ENCODE measurements at regions not wholly inside any gene's neighbourhood (a gene's known extent, or its start where the extent isn't known, plus 50 kb on each side); places are given as distances from the start of the nearest gene placed in this dataset.

DNA sequence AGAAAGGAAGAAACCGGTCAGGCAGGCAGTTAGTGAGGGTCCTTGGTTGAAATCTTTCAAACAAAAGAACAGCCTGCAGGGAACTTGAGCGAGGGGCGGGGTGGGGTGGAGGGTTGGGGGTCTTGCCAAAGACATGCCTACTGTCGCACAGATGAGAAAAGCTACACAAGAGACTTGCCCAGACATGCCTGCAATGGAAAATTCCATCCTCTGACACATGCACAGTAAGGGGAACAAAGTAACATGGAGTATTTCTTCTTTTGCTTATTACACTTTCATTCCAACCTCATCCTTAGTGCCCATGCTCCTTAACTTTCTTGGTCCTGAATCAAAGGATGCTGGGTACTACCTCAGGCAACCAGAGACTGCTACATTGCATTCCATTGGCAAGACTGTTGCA, 1491.2 kb downstream of the STIM2 start:
- no peak for DNase-seq

DNA sequence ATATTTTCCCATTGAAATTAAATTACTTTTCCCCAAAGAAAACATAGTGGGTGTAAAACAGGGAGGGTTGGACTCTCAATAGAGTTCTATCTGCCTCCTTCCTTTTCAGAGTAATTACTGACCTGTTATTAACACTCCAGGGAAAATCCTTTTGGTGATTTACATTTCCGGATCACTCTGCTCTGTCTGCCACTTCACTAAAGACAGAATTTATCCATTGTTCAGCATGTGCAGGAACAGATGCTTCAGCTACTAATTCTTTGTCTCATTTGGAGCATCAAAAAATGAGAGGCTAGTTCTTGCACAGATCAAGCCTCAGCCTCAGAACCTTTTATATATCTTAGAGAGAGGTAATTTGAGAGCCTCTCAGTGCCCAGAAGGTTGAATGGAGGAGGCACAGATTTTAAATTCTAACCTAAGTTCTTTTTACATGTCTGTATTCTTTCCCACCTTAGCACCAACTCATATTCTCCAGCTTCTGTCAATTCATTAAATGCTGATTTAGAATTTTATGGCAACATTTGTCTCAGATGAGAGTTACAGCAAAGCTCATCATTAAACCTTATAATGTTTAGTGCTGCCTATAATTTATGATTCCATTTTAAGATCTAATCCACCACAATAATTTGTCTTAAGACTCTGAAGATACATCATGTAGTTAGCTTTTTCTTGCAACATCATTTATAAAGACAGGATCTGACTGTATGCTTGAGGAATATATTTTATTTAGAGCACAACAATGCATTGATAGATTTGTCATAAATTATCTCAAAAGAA, 1494.4 kb downstream of the STIM2 start:
- DNase-seq, result no peak

DNA sequence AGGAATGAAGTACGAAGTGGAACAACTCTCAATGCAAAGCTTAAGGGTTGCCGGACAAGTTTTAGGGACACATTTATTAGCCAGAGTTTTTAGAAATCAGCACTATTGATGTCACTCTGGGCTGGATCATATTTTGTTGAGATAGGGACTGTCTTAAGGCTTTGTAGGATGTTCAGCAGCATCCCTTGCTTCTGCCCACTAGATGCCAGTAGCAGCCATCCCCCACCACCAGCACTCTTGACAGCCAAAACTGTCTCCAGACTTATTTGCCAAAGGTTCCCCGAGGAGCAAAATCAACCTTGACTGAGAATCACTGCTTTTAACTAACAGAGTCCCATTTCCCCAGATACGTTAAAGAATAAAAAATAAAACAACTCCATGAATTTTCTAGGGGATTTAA, 1497.3 kb downstream of the STIM2 start:
- DNase-seq, result no peak

DNA sequence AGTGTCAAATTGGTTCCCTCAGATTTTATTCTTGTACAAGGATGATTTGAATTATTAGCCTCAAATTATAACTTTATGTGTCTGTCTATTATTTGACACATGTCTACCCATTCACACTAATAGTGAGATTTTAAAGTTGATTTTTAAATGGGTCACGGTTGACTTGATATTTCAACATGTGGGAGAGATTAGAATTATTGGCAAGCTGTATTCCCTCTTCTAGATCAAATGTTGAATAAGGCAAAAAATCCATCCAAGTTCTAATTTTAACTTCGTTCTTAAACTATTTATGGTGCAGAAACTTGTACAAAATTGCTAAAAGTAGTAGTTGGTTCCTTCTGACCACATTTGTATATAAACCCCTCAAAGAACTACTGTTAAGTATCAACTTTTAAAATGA, 1498.0 kb downstream of the STIM2 start:
- DNase-seq, result no peak

DNA sequence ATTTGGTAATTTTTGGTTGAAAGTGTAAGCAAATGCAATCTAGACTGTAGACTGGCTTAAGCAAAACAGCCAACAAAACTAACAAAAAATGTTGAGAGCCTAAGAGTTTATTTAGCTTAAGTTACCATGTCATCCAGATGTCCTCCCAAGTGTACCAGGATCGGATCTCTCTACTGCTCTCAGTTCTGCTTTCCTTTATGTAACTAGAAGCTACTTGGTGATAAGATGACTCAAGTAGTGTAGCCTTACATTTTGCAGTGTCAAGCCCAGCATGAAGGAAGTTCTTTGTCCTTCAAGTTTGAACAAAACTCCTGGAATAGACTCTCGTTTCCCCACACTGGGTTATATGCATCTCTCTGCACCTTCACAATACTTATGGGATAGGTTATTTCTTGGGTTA, 1500.0 kb downstream of the STIM2 start:
- no peak for DNase-seq

DNA sequence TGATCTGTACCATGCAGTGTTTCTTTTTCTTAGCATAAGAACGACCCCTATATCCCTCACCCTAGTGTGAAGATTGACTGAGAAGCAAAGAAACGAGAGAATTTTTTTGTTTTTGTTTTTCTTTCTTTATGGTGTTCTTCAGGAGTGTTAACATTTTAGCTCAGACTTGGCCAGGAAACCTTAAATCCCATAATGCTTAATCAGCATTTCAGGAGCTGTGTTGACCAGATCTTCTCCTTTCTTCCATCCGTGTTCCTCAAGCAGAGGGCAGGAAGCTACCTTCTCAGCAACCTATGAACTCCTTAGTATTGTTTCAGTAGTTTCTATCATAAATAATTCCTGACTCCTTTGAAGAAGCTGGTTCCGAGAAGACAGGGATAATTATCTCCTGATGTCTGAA, 1501.5 kb downstream of the STIM2 start:
- DNase-seq, result no peak

DNA sequence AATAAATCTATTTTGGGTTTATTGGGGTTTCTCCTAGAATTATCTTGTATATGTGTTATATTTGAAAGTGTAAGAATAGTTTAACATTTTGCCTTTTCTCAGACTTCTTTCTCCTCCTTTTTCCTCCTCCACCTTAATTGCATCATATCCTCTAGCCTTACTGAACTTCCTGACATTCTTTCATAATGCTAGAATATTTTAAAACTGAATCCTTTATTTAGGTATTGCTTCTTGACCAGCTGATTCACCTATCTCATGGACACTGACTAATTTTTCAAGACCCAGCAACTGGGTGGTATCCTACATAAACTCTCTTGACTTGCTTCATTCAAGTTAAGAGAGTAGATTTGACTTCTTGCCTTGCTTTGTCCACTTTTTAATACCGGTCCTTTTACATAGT, 1508.9 kb downstream of the STIM2 start:
- no peak for DNase-seq

DNA sequence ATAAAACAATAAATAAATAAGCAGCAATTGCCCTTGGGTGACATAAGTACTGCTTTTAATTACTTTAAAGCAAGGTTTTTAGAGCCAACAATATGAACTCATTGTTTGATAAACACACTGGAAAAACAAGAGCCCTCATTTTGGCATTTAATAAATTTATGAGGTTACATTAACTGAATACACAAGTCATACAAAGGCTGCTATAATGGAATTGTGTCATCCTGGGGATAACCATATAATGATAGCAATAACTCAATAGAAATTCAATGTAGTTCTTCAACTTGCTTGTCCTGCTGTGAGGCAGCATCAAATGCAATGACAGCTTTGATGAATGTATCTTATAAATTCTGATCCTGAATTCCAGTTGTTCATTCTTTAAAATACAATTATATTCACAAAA, 1512.5 kb downstream of the STIM2 start:
- no peak for DNase-seq

DNA sequence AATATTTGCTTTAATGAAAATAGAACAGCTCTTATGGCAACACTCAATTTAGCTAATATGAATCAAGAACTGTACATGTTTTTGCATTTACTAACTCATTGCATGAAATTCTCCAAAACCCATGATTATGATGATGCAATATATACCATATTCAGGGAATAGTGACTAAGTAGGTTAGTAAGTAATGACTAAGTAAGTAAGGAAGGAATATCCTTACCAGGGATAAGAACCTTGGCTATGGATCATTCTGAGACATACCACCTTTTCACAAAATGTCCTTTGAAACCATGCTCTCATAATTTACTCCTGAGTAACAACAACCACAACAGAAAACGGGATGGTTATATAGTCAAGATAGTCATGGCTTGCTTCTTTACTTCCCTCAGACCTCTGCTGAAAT, 1513.0 kb downstream of the STIM2 start:
- DNase-seq, result no peak

DNA sequence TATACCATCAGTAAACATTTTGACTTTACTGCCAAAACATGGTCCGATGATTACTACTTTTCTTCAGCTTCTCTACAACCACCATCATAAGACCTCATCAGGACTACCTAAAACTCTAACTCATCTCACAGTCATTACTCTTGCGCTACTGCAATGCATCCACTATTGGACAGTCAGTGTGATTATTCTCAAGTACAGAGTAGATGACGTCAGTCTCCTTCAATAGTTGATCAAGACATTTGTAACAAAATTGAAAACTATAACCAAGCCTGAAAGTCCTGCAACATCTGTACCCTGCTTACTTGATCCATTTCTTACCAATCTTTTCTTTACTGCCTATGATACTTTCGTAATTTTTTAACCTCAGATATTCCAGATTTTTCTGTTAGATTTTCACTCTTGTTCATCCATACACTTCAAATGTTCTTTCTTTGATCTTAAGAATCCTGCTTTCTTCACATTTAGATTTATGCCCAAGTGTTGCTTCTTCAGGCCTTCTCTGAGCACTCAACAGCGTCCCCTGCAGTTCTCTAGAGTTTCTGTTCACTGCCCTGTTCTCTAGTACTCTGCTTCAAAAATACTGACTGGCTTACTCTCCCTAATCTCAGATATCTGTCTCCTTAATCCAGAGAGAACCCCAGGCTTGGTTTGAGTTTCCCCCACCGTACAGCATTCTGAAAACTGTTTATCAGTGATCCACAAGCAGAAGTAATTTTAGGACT, 1517.6 kb downstream of the STIM2 start:
- no peak for DNase-seq

DNA sequence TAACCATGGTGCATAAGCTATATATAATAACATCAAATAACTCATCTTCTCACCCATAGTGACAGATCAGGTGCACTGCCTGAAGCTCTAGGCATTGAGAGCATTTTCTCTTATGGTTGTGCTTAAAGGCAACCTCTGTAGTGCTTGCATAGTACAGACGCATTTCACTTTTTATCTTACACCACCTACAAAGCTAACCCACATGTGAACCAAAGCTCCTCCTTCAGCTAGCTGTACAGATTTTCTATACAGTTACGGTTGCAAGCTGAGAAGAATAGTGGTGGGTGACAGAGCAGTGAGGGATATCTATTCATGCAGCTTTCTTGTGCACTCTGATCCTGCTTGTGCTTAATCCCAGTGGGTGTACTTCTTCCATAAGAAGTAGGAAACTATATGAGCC, 1525.2 kb downstream of the STIM2 start:
- no peak for DNase-seq

DNA sequence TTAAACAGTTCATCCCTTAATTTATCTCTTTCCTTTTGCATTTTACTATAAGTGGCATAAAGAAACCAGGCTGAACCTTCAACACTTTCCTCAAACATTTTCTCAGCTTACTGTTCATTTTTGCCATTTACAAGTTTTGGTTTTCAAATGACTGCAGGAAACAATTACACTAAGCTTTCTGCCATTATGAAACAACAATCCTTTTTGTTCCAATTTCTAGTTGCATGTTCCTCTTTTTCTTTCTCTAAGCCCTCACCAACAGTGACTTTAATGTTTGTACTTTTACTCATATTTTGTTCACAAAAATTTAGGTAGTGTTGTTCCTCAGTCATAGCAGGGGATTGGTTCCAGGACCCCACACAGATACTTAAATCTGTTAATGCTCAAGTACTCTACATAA, 1526.1 kb downstream of the STIM2 start:
- no peak for DNase-seq

DNA sequence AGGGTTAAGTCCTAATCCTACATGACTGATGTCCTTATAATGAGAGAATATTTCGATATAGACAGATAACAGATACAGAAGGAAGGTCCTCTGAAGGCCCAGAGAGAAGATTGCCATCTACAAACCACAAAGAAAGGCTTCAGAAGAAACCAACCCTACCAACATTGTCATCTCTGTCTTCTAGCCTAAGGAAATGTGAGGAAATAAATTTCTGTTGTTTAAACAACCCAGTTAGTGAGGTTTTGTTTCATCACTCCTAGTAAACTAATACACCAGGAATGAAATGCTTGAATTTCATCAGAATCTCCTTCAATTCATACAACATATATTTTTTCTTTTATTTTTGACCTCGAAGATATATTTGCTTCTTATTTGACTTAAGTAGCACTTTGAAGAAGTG, 1527.8 kb downstream of the STIM2 start:
- no peak for DNase-seq

DNA sequence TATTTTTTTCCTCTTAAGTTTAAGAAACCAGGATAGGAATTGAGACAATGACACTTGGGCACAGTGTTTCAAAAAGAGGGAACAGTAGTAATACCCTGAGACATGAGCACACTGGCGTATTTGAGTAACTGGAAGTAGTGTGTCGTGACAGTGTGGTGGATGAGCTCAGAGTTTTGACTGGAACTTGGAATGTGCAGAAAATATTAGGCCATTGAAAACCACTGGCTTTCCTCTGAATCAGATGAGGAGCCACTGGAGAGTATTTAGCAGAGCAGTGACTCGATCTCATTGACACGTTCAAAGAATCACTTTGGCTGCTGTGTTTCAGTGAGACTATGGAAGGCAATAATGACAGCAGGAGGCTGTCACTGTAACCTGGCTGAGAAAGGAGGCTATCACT, 1531.2 kb downstream of the STIM2 start:
- no peak for DNase-seq

DNA sequence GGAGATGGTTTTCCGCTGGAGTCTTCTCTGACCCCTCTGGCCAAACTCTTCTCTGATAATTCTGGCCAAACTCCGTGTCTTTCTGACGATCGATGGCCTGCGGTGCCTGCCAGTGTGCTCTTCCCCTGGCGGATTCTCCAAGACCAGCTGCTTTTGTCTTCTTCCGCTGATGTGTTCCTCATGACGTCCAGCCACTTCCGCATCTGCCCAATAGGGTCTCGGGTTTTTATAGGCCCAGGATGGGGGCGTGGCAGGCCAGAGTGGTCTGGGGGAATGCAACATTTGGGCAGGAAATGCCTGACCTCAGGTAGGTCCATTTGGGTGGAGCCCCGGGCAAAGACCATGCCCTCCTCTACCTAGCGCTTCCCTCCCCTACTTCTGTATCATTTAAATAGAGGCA, 1542.1 kb downstream of the STIM2 start:
- DNase-seq, result no peak

DNA sequence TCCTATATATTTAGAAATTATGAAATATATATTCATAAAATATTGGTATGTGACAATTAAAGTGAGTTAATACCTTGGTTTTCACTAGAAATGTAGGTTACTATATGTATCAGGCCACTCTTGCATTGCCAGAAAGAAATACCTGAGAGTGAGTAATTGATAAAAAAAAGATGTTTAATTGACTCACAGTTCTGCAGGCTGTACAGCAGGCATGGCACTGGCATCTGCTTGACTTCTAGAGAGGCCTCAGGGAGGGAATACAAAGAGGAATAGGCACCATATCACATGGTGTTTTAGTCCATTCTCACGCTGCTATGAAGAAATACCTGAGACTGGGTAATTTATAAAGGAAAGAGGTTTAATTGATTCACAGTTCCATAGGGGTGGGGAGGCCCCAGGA, 1560.6 kb downstream of the STIM2 start:
- no peak for DNase-seq

DNA sequence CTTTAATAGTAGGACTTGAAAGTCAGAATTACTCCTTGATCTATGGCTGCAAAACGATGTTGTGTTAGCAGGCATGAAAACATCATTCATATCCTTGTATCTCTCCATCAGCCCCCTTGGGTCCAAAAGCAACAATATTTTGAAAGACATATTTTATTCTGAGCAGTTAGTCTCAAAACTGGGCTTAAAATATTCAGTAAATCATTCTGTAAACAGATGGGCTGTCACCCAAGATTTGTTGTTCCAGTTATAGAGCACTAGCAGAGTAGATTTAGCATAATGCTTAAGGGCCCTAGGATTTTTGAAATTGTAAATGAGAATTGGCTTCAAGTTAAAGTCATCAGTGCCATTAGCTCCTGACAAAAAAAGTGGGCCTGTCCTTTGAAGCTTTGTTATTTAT, 1565.6 kb downstream of the STIM2 start:
- no peak for DNase-seq

DNA sequence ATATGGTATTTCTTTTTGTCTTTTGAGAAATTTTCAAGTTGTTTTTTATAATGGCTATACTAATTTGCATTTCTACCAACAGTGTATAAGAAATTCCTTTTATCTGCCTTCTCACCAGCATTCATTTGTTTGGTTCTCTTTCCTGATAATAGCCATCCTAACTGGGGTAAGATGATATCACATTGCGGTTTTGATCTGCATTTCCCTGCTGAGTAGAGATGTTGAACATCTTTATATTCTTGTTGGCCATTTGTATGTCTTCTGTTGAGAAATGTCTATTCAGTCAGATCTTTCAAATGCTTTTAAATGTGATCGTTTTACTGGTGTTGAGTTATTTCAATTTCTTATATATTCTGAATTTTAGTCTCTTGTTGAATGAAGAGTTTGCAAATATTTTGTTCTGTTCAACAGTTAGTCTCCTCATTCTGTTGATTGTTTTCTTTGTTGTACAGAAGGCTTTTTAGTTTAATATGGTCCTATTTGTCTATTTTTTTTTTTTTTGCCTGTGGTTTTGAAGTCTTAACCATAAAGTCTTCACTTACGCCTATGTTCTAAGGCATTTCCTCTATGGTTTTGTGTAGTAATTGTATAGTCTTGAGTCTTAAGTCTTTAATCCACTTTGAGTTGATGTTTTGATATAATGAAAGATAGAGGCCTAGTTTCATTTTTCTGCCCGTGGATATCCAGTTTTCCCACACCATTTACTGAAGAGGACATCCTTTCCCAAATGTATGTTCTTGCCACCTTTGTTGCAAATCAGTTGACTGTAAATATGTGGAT, 1566.9 kb downstream of the STIM2 start:
- DNase-seq, result no peak

DNA sequence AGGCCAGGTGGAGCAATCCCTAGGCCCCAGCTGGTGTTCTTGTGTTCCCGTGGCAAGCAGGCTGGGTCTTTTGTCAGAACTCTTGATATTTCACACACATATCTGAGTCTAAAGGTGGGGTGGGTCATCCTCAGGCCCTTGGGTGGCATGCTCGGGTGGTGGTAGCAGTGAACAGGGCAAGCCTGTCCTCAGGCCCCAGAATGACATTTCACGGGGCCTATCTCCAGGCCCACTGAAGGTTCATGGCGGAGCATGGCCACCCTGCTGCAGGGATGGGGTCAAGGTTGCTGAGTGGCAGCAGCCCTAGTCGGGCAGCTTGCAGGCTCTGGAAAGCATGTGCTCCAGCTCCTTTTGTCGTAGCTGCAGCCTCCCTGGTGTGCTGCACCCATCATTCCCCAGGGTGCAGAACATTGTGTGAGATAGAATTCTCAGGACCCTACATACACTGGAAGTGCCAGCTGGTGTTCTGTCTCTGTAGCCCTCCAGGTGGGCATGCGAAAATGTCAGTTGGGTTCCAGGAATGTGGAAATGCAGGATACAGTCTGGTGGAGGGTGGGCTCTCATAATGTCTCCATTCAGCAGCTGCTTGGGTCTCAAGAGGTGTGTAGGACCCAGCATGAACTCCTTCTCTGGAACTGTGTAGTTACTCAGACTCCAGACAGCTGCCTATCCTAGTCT, 1571.8 kb downstream of the STIM2 start:
- no peak for DNase-seq

DNA sequence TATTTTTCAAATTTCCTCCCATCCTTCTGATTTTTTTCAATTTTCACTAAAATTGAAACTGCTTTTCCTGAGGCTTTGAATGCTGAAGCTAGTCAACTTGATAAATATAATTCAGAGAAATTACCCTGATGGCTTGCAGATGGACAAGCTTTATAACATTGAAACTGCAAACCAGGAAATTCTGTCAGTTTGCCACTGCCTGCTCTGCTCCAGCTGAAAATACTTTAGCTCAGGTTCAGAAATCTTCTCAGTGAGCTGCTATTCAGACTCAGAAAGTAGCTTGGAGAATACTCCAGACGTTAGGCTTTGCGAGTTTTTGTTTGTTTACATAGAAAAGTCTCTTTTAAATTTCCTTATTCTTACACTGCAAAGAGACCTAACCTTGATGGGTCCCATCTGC, 1574.7 kb downstream of the STIM2 start:
- DNase-seq, result no peak

DNA sequence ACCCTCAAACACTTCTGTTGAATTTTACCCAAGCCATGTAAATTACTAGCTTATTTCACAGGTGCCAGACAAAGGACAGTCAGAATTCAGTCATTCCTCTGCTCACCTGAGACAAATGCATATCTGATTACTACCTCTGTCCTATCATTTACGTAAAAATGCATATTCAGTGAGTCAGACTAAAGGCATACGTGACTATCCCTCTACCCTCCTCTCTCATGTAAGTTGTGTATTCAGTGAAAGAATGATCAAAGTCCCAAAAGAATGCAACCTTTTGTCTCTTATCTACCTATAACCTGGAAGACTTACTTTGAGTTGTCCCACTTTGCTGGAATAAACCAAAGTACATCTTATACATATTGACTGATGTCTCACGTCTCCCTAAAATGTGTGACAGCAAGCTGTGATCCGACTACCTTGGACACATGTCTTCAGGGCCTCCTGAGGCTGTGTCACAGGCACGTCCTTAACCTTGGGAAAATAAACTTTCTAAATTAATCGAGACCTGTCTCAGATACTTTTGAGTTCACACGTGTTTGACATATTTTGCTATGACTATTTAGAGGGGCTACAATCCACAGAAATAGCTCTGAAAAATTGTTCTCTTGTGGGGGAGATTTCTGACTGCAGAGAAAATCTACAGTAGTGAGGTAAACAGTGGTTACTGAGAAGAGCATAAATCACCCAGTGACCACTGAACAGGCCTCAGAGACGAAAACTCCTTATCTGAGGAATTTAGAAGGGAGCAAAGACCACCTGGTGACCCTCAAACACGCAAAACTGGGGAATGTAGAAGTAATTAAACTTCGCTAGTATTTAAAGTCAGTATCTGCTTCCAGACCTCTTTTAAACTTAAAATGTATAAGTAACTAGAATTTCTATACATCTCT, 1575.8 kb downstream of the STIM2 start:
- DNase-seq, result no peak

DNA sequence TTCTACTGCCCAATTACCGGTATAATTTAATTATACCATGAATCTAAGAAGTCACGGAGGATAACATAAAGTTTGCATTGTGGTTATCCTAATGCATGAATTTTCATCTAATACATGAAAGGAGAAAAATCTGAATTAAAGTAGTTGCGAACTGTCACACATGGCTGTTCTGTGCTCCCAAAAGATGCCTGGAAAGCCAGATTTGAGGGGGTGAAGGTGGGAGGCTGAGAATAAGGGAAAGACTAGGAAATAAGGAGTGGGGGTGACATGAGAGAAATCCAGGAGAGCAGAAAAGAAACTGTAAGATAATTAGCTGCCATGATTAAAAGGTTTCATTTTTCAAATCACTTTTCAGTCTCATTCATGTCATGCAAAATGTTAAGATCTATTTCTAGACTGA, 1582.7 kb downstream of the STIM2 start:
- no peak for DNase-seq
